ENCODE measurements at regions not wholly inside any gene's neighbourhood (a gene's known extent, or its start where the extent isn't known, plus 50 kb on each side); places are given as distances from the start of the nearest gene placed in this dataset.

DNA sequence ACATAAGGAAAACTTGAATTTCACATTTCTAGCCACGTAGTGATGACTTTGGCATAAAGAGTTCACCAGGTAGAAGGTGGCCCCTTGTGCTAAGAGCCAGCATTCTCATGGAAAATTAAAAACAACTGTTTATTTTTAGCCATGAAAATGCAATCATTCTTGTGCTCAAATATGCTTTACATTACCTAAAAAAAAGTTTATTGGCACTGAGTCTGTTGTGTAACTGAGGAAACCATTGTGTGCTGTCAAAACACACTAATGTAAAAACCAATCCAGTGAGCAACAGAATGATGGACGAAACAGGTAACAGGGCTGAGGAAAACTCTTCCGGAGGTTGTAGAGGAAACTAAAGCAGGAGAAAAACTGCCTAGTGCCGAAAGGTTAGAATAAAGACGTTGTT, 287.0 kb upstream of the TMC3 start:
- H3F3A ChIP-seq (ENCODE audit: low read depth) = no peaks in the 10 kb centered on the region
- H3K9ac ChIP-seq (ENCODE audit: low read depth, low read length, poor library complexity, severe bottlenecking) = no peak overlapping the region
- no peaks in the 10 kb centered on the region for H3K27me3 ChIP-seq (ENCODE audit: insufficient read depth, low read length, poor library complexity, severe bottlenecking)
- H2AFZ ChIP-seq (ENCODE audit: low read length) = no peak overlapping the region
- no peaks in the 10 kb centered on the region for H3K79me2 ChIP-seq (ENCODE audit: insufficient read depth, low read length)
- no peaks in the 10 kb centered on the region for H3K4me1 ChIP-seq (ENCODE audit: insufficient read depth, low read length, poor library complexity, severe bottlenecking)
- no peak overlapping the region for H3K4me2 ChIP-seq (ENCODE audit: low read depth, low read length, poor library complexity, severe bottlenecking)
- H4K20me1 ChIP-seq (ENCODE audit: insufficient read depth, low read length, poor library complexity, severe bottlenecking) = no peaks in the 10 kb centered on the region
- no peaks in the 10 kb centered on the region for H3K9me2 ChIP-seq (replicated peaks; ENCODE audit: low read depth, low read length)
- no peak overlapping the region for H3K4me3 ChIP-seq (ENCODE audit: low read length, poor library complexity, severe bottlenecking)
- H3K9me3 ChIP-seq (ENCODE audit: insufficient read depth, low read depth, low read length) = no peaks in the 10 kb centered on the region
- no peaks in the 10 kb centered on the region for H3K36me3 ChIP-seq (ENCODE audit: insufficient read depth, low read length)
- TF ChIP-seq EZH2phosphoT487 (IDR thresholded peaks at IDR 0.05; ENCODE audit: borderline replicate concordance) (no peak), CTCF (conservative IDR thresholded peaks at IDR 0.05; ENCODE audit: low read length) (no peak)

GRCh38 chr15:81653259-81653658, 279.2 kb upstream of the TMC3 start:
- Histone ChIP-seq H3K79me2 (ENCODE audit: insufficient read depth, low read length) (no peaks in the 10 kb centered on the region), H3F3A (ENCODE audit: low read depth) (no peaks in the 10 kb centered on the region), H3K27me3 (ENCODE audit: insufficient read depth, low read length, poor library complexity, severe bottlenecking) (no peaks in the 10 kb centered on the region), H2AFZ (ENCODE audit: low read length) (no peak overlapping the region), H3K9ac (ENCODE audit: low read depth, low read length, poor library complexity, severe bottlenecking) (no peak overlapping the region), H3K36me3 (ENCODE audit: insufficient read depth, low read length) (no peaks in the 10 kb centered on the region), H3K9me2 (replicated peaks; ENCODE audit: low read depth, low read length) (no peaks in the 10 kb centered on the region), H3K4me1 (ENCODE audit: insufficient read depth, low read length, poor library complexity, severe bottlenecking) (no peaks in the 10 kb centered on the region), H3K4me2 (ENCODE audit: low read depth, low read length, poor library complexity, severe bottlenecking) (no peak overlapping the region), H3K9me3 (ENCODE audit: insufficient read depth, low read depth, low read length) (peaks cover 19% of the 10 kb centered on the region; the same call in 1 of the 2 replicates), H3K4me3 (ENCODE audit: low read length, poor library complexity, severe bottlenecking) (no peak overlapping the region), H4K20me1 (ENCODE audit: insufficient read depth, low read length, poor library complexity, severe bottlenecking) (no peaks in the 10 kb centered on the region)
- TF ChIP-seq EZH2phosphoT487 (IDR thresholded peaks at IDR 0.05; ENCODE audit: borderline replicate concordance) (no peak), CTCF (conservative IDR thresholded peaks at IDR 0.05; ENCODE audit: low read length) (no peak)

DNA sequence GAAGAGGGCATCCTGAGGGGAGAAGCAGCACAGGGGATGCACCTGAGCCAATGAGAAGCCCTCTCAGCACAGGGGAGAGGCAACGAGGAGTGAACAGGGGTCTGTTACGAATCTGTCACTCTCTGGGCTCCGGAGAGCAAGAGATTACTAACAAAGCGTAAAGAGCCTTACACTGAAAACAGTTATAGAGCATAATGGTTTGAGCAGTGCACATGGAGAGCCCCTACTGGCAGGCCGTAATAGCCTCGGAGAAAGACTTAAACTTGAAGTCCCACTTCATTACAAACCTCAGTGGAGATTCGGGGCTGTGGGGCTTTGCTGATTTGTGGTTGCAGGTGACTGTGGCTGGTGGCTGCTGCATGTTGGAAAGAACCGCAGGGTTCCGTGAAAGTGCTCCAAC, 271.5 kb upstream of the TMC3 start:
- Histone ChIP-seq H3K79me2 (ENCODE audit: insufficient read depth, low read length) (no peaks in the 10 kb centered on the region), H3K9me3 (ENCODE audit: insufficient read depth, low read depth, low read length) (no peaks in the 10 kb centered on the region), H3K36me3 (ENCODE audit: insufficient read depth, low read length) (no peaks in the 10 kb centered on the region), H3F3A (ENCODE audit: low read depth) (no peaks in the 10 kb centered on the region), H3K4me3 (ENCODE audit: low read length, poor library complexity, severe bottlenecking) (no peak overlapping the region), H3K9me2 (replicated peaks; ENCODE audit: low read depth, low read length) (no peaks in the 10 kb centered on the region), H4K20me1 (ENCODE audit: insufficient read depth, low read length, poor library complexity, severe bottlenecking) (no peaks in the 10 kb centered on the region), H3K4me1 (ENCODE audit: insufficient read depth, low read length, poor library complexity, severe bottlenecking) (no peaks in the 10 kb centered on the region), H2AFZ (ENCODE audit: low read length) (no peak overlapping the region), H3K4me2 (ENCODE audit: low read depth, low read length, poor library complexity, severe bottlenecking) (no peak overlapping the region), H3K27me3 (ENCODE audit: insufficient read depth, low read length, poor library complexity, severe bottlenecking) (no peaks in the 10 kb centered on the region), H3K9ac (ENCODE audit: low read depth, low read length, poor library complexity, severe bottlenecking) (no peak overlapping the region)
- no peak for TF ChIP-seq CTCF (conservative IDR thresholded peaks at IDR 0.05; ENCODE audit: low read length)
- no peak for TF ChIP-seq EZH2phosphoT487 (IDR thresholded peaks at IDR 0.05; ENCODE audit: borderline replicate concordance)

Measured in Loucy (cell line).